SK-MEL-5 (cell line): ENCODE measurements at regions not wholly inside any gene's neighbourhood (a gene's known extent, or its start where the extent isn't known, plus 50 kb on each side); places are given as distances from the start of the nearest gene placed in this dataset.
"Not testable (repeated sequence)": the region's sequence is repeated elsewhere in the genome, so short reads cannot be mapped to it uniquely, and the experiment has no call there.

ENCODE experiments used
- DNase-seq: peaks from one replicate; pipeline ENCODE4 v3.0.0-alpha.2; 2016; ENCODE audit warnings: low read depth, low spot score
- in situ Hi-C: cut with HindIII; loops from 2 replicates; pipeline ENCODE4 v1.10.0; 2016; ENCODE audit warnings: low sequenced_read_pairs, high pct_unique_total_duplicates, low pct_unique_long_range_greater_than_20kb

DNA sequence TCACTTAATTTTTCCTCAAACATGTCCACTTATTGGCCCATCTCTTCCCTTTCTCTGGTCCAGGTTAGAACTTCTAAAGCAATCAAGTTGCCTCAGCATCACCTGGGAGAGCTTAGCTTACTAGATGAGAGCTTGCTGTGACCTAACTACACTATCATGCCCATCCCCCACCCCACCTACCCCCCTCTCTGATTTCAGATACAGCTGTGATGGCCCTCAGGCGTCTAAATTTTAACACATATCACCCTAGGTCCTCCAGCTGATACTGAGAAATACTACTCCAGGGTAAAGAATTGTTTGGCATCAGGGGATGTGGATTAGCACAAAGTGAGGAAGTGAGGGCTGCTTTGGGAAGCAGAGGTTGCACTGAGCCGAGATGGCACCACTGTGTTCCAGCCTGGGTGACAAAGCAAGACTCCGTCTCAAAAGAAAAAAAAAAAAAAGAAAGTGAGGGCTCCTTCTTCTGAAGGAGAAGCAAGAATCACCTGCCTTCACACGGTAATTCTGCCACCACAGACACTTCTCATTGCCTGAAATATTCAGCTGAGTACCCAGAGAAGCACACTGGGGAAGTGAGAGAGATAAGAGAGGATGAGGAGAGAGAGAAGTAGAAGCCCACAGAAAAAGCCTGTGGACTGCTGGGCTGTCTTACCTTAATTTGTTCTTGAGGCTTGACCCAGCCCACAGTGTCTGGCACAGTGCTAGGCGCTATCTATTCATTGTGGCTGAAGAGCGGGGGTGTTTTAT lies 263.4 kb downstream of the ASXL3 start:
- no peak for DNase-seq
- in situ Hi-C loops: no loop called here

DNA sequence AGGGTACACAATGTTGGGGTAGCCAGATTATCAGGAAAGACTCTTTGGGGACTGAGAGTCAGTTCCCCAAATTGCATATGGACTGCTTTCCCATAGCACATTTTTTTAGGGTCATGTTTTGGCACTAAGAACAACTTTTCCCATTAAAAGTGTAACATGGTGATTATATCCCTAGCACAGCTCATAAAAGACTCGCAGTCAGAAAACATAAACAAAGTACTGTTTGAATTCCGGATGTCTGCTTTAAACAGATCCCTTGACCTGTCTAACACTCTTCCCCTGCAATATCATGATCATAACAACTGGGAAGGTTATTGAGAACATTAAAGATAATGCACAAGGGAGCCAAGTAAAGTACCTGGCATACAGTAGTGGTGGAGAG lies 262.2 kb downstream of the ASXL3 start:
- in situ Hi-C loops: no loop called here
- no peak for DNase-seq

DNA sequence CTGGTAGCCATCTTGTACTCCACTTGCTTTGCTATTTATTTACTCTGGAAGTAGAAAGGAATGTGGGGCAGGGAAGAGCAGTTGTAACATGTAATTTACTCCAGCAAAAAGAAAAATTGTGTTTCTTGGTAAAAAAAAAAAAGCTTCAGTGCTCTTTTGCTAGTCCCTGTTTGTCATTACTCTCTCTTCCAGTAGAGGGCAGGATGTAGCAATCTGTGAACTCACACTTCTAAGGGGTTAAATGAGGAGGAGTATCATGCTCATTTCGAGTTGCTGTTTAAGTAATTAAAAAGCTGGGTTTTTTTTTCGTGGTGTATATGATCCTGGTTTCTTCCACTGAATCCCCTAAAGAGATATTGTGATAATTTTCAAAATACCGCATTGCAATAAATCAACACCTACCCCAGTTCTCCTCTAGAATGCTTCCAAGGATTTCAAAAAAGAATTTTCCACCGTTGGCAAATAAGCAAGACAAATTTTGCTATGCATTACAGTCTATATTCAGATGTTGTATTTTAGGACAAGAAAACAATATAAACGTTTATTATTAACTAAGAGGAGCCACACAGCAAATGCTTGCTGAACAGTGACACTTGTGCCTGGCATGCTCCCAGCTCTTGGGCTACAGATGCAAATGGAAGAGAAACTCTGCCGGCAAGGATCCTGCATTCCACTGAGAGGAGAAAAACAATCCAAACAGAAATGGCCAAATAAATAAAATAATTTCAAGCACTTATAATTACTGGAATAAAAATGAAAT lies 261.6 kb downstream of the ASXL3 start:
- in situ Hi-C loops: no loop called here
- DNase-seq: peak; percentile 77

DNA sequence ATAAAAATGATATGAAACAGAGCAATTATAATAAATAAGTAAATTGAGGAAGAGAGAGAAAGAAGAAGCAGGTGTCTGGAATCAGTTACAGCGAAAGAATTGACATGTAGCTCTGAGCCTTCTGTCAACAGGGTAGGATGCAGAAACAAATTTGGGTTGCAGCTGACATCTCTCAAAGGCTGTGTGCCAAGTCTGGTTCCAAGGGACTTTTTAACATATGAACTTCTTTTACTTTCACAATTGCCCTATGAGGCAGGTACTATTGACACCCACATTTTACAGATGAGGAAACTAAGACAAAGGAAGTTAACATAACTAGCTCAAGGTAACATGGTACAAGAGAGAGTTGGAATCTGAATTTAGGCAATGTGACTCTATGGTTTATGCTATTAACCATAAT lies 260.0 kb downstream of the ASXL3 start:
- in situ Hi-C loops: no loop called here

DNA sequence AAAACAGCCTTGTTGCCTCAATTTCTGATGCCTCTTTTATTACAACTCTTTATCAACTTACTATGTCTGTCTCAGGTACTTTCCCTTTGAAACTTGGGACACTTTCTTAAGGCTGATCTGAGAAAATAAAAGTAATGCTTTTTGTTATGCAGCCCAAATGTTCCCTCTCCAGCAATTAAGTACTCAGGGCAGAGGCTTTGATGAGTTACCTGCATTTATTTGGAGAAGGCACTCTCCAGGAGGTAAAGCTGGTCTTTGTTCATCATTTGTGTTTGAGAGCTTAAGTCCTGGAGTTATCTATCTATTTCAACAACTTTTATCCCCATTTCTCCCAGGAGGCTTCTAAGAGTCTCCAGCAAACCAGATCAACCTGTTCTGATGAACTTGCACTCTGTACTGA lies 259.2 kb downstream of the ASXL3 start:
- no peak for DNase-seq
- in situ Hi-C loops: no loop called here

More for the DNA sequence above, 260.0 kb downstream of the ASXL3 start:
- no peak for DNase-seq

DNA sequence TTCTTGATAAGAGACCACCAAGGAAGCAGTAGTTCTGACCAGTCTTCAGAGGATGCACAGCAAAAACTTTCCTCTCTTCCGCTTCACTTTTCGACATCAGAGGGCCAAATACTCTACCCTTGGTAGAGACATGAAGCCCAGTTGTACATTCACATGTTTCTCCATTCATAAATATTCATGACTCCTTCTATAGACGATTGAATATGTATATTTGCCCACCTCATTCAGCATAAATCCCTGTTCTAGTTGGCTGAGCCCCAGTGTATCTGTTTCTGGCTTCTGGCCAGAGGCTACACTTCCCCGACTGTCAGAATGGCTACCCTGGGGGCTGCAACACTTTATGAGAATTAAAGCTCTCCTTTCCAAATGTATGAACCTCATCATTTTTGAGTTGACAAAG lies 258.5 kb downstream of the ASXL3 start:
- no peak for DNase-seq
- in situ Hi-C loops: no loop called here

DNA sequence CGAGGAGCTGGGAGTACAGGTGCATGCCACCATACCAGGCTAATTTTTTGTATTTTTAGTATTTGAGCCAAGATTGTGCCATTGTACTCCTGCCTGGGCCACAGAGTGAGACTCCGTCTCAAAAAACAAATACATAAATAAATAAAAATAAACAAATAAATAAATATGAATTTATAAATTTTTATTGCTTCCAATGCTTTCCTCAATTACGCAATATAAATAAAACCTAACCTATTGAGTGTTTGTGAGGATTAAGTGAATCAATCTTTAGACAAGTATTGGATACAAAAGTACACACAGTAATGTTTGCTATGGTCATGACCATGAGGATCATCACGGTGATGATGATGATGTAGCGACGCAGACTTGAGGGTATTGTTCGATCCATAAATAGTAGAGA lies 257.4 kb downstream of the ASXL3 start:
- in situ Hi-C loops: no loop called here
- no peak for DNase-seq

DNA sequence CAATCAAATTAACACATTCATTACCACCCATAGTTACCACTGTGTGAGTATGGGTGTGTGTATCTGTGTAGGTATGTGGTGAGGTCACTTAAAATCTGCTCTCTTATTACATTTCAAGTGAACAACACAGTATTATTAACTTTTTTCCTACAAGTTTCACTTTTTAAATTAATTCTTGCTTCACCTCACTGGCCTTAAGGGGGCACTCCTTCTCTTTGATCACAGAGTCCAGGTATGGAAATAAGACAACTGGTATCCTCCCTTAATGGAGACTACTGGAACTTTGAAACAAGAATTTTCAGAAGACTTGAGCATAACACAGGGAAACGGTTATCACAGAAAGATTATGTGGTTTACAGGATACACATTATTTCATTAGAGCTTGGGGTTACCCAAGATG lies 255.8 kb downstream of the ASXL3 start:
- DNase-seq: peak; percentile 2
- in situ Hi-C loops: no loop called here

DNA sequence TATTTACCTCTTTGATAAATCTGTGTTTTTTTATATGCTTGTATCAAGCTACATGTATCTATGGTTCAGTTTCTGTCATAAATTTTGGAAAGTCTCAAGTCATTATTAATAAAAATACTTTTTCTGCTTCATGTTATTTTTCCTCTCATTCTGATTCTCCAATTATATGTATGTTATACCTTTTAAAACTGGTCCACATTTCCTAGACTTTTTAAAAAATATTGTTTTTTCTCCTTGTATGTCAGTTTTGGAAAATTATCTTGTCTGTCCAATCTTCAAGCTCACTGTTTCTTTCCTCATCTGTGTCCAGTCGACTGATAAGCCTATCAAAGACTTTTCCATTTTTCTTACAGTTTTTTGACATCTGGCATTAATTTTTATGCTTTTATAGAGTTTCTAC lies 253.4 kb downstream of the ASXL3 start:
- DNase-seq: no peak
- in situ Hi-C loops: no loop called here

DNA sequence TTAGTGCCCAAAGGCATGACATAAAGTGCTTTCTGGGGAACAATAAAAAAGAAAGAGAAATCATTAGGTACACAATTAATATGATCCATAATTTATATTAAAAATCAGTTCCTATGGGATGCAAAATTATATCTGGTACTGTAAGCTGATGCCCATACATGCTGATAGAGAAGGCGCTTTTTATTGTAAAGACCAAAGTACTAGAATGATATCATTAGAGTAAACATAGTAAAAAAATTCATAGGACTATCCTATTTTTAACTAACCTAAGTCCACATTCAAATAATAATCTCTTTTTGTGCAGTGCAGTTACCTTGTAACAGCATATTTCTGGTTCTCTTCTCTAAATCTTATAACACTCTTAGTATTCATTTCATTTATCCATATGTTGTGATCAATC lies 252.2 kb downstream of the ASXL3 start:
- in situ Hi-C loops: no loop called here

DNA sequence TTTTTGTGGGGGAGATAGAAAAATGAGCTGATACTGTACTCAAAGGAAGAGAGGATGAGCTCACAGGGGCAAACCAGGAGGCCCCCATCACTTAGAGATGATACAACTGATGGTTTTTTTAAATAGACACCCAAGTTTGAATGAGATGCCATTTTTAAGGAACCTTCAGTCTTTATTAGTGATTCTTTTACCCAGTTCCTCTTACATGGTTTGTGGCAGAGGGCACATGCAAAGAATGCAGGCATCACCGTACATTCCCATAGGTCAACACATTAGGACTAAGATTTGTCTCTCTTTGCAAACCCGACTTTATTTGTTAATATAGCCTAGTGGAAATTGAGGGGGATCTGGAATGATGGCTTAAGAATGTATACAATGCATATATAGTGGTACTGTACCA lies 250.9 kb downstream of the ASXL3 start:
- no peak for DNase-seq
- in situ Hi-C loops: no loop called here

More for the DNA sequence above, 252.2 kb downstream of the ASXL3 start:
- no peak for DNase-seq

DNA sequence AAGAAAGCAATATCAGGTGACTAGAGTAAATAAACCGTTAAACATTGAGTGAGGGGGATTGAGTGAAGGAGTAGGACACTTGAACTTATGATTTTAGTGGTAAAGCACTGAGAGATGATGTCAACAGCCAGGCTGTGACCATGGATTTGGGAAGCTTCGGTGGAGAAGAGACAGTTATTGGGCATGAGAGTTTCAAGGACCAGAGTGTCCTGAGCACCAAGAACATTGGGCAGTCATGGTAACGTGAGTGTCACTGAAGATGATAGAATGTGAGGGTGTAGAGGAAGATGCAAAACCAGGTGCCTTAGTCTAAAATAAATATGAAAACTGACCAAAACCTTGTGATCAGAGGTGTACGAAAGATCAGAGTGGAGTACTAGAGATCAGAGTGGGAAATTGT lies 248.1 kb downstream of the ASXL3 start:
- in situ Hi-C loops: no loop called here
- DNase-seq: no peak

DNA sequence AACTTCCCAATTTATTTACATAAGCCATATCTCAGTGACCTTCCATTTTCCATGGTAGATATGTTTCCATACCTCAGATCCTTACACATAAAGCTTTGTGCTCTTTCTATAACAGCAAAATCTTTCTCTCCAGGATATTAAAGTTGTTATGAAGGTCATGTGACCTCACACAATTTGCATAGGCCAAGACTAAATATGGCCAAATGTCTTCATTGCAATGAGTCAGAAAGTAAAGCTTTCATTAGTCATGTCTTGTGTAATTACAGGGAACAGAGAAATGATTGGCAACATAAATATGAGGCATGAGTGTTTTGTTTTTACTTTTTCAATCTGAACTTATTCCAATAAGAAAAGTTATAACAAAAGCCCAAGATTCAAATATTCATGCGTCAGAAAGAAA lies 243.5 kb downstream of the ASXL3 start:
- no peak for DNase-seq
- in situ Hi-C loops: no loop called here

DNA sequence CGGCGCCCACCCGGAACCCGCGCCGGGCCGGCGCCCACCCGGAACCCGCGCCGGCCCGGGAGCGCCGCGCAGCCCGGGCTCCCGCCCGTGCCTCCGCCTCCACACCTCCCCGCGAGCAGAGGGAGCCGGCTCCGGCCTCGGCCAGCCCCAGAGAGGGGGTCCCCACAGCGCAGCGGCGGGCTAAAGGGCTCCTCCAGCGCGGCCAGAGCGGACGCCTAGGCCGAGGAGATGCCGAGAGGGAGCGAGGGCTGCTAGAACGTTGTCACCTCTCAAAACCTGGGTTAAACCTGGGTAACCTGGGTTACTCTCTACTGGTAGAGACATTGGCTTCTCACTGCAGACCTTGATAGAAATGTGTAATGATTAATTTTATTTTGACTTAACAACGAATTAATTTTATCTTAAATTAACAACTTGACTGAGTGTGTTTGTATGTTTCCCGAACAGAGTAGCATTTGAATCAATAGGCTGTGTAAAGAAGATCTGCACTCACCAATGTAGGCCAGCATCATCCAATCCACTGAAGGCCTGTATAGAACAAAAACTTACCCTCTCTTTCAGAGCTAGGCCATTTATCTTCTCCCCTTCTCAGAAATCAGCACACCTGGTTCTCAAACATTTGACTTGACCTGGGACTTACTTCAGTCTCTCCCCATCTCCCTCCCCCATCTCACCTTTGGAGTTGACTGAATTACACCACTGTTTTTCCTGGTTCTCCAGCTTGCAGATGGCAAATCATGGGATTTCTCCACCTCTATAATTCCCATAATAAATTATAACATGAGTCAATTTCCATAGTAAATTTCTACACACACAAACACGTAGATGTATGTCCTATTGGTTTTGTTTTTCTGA lies 242.7 kb downstream of the ASXL3 start:
- DNase-seq: no peak
- in situ Hi-C loops: no loop called here

DNA sequence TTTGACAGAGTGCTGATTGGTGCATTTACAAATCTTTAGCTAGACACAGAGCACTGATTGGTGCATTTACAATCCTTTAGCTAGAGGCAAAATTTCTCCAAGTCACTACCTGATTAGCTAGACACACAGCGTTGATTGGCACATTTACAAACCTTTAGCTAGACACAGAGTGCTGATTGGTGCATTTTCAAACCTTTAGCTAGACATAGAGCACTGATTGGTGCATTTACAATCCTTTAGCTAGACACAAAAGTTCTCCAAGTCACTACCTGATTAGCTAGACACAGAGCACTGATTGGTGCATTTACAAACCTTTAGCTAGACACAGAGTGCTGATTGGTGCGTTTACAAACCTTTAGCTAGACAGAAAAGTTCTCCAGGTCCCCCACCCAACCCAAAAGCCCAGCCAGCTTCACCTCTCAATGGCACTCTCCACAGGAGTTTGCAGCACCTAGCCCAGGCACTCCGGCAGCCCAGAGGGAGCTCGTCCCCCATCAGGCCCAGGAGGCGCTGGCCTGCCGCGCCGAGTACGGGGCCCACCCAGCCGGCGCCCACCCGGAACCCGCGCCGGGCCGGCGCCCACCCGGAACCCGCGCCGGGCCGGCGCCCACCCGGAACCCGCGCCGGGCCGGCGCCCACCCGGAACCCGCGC lies 241.8 kb downstream of the ASXL3 start:
- in situ Hi-C loops, DNase-seq: not testable (repeated sequence)

DNA sequence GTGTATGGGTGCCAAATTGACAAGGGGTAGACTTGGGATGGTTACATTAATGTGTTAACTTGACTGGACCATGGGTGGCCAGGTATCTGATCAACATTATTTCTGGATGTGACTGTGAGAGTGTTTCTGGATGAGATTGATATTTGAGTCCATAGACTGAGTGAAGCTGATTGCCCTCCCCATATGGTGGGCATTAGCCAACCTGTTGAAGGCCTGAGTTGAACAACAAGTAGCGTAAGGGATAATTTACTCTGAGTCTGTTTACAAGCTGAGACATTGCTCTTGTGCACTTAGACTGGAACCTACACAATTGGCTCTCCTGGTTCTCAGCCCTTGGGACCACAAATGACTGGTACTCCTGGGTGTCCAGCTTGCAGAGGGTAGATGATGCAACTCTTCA lies 240.1 kb downstream of the ASXL3 start:
- in situ Hi-C loops: no loop called here
- DNase-seq: no peak

DNA sequence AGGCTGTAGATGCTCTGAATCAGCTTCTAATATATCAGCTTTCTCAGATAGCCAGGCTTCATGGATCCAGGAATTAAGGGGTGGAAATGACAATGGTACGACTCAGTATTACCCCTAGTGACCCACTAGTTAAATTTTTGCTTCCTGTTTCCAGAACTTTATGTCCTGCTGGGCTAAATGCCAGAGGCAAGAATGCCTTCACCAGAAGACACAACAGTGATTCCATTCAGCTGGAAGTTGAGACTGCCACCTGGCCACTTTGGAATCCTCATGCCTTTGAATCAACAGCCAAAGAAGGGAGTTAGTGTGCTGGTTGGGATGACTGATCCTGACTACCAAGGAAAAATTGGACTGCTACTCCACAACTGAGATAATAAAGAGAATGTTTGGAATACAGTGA lies 239.1 kb downstream of the ASXL3 start:
- in situ Hi-C loops: no loop called here
- DNase-seq: no peak

DNA sequence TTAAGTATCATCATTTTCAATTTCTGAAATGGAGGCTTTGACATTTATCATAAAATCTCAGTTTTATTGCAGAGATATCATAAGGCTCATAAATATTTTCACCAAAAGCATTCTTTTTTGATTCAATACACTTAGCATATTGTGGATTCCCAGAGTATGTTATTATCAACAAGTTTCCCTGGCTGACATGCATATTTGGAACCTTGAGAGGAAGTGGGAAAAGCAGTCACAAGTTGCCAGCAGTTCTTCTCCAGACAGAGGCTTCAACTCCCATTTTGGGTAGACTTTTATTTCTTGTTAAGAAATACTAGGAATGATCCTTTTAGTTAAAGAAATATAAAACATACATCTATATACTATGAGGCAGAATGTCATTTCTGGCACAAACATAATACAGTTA lies 236.5 kb downstream of the ASXL3 start:
- in situ Hi-C loops: no loop called here
- no peak for DNase-seq
